Fibroblast of lung (primary cell): ENCODE measurements at regions not wholly inside any gene's neighbourhood (a gene's known extent, or its start where the extent isn't known, plus 50 kb on each side); places are given as distances from the start of the nearest gene placed in this dataset.

Source experiments
- EZH2 ChIP-seq: IDR thresholded peaks from 2 replicates; pipeline ENCODE4 v1.5.1; 2012; ENCODE audit warnings: low read length, control low read depth, mild to moderate bottlenecking; ENCODE audit errors: missing control alignments
- TF ChIP-seq, protein P1 (sequence below), 2 donors: IDR thresholded peaks in 1 of 2; conservative IDR thresholded peaks in 1 of 2; 1 replicate in 1 of 2; 2 replicates in 1 of 2; pipeline ENCODE4 v1.5.1; 2011 to 2012; ENCODE audit warnings: low read length in 2 of 2, control low read depth in 1 of 2, inconsistent platforms in 1 of 2, low read depth in 1 of 2, mild to moderate bottlenecking in 1 of 2

GRCh38 chr6:45822246-45822812, 193.3 kb downstream of the CLIC5 start:
- TF ChIP-seq, protein P1, sequence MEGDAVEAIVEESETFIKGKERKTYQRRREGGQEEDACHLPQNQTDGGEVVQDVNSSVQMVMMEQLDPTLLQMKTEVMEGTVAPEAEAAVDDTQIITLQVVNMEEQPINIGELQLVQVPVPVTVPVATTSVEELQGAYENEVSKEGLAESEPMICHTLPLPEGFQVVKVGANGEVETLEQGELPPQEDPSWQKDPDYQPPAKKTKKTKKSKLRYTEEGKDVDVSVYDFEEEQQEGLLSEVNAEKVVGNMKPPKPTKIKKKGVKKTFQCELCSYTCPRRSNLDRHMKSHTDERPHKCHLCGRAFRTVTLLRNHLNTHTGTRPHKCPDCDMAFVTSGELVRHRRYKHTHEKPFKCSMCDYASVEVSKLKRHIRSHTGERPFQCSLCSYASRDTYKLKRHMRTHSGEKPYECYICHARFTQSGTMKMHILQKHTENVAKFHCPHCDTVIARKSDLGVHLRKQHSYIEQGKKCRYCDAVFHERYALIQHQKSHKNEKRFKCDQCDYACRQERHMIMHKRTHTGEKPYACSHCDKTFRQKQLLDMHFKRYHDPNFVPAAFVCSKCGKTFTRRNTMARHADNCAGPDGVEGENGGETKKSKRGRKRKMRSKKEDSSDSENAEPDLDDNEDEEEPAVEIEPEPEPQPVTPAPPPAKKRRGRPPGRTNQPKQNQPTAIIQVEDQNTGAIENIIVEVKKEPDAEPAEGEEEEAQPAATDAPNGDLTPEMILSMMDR (conservative IDR thresholded peaks at IDR 0.05 in 1 of 2, IDR thresholded peaks at IDR 0.05 in 1 of 2; ENCODE audit: low read depth in 1 of 2, low read length in 2 of 2), result no peak
- no peak for TF ChIP-seq EZH2
